GM18505 (cell line): ENCODE measurements at regions not wholly inside any gene's neighbourhood (a gene's known extent, or its start where the extent isn't known, plus 50 kb on each side); places are given as distances from the start of the nearest gene placed in this dataset.
"Not testable (repeated sequence)": the region's sequence is repeated elsewhere in the genome, so short reads cannot be mapped to it uniquely, and the experiment has no call there.

ENCODE experiments used
- ATAC-seq: cut with Tn5 transposase; IDR thresholded peaks from one replicate; pipeline ENCODE4 v1.9.1; 2021; ENCODE audit not compliant: unreplicated experiment
- POLR2A ChIP-seq: IDR thresholded peaks from 4 replicates; pipeline ENCODE4 v1.6.1; 2011; ENCODE audit warnings: borderline replicate concordance; ENCODE audit not compliant: insufficient read depth, insufficient read length; ENCODE audit errors: extremely low read depth

GRCh38 chr9:102434545-102434944 lies 560.6 kb upstream of the CYLC2 start:
- no peak for ATAC-seq
- no peak for TF ChIP-seq POLR2A

GRCh38 chr9:102428305-102428704 lies 566.8 kb upstream of the CYLC2 start:
- no peak for ATAC-seq
- no peak for TF ChIP-seq POLR2A

- not testable (repeated sequence) for ATAC-seq
These were observed 578.9 kb upstream of the CYLC2 start for GRCh38 chr9:102416251-102416650.

GRCh38 chr9:102405218-102405867 lies 589.8 kb upstream of the CYLC2 start:
- no peak for TF ChIP-seq POLR2A
- ATAC-seq, result no peak

- no peak for ATAC-seq
- no peak for TF ChIP-seq POLR2A
These were observed 591.6 kb upstream of the CYLC2 start for GRCh38 chr9:102403514-102403913.

GRCh38 chr9:102398205-102398604 lies 596.9 kb upstream of the CYLC2 start:
- ATAC-seq, result no peak
- TF ChIP-seq POLR2A, result no peak

GRCh38 chr9:102385620-102386019 lies 609.5 kb upstream of the CYLC2 start:
- not testable (repeated sequence) for ATAC-seq

GRCh38 chr9:102362470-102363132 lies 624.2 kb upstream of the GRIN3A start:
- no peak for ATAC-seq
- TF ChIP-seq POLR2A, result no peak

GRCh38 chr9:102360846-102361245 lies 622.4 kb upstream of the GRIN3A start:
- no peak for TF ChIP-seq POLR2A
- no peak for ATAC-seq

- no peak for ATAC-seq
- no peak for TF ChIP-seq POLR2A
These were observed 617.5 kb upstream of the GRIN3A start for GRCh38 chr9:102355982-102356381.

- no peak for TF ChIP-seq POLR2A
- no peak for ATAC-seq
These were observed 615.6 kb upstream of the GRIN3A start for GRCh38 chr9:102354041-102354440.

- ATAC-seq, result not testable (repeated sequence)
These were observed 599.0 kb upstream of the GRIN3A start for GRCh38 chr9:102337471-102337870.

- ATAC-seq, result no peak
- no peak for TF ChIP-seq POLR2A
These were observed 570.9 kb upstream of the GRIN3A start for GRCh38 chr9:102309379-102309778.

- TF ChIP-seq POLR2A, result no peak
These were observed 556.7 kb upstream of the GRIN3A start for GRCh38 chr9:102295188-102295587.

GRCh38 chr9:102273952-102274351 lies 535.5 kb upstream of the GRIN3A start:
- TF ChIP-seq POLR2A, result no peak
- ATAC-seq, result no peak

More at GRCh38 chr9:102295188-102295587, 556.7 kb upstream of the GRIN3A start:
- no peak for ATAC-seq
